ENCODE measurements at regions not wholly inside any gene's neighbourhood (a gene's known extent, or its start where the extent isn't known, plus 50 kb on each side); places are given as distances from the start of the nearest gene placed in this dataset.

DNA sequence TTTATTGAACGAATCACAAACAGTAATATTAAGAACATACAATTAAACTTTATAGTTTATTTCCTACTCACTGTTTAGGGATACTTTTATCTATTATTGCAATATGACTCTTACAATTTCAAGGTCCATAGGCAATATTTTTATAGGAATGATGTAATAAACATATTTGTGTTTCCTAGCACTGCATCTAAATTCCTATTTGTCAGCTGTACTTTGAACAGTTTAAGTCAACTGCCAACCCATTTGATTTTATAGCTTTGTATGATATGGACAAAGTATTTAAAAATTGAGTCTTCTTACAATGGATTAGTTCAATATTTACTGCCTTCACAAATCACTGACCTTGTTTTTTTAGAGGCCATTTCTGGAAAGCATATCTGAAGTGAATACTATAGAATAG lies 199.3 kb downstream of the PCDH7 start:
- H4K20me1 ChIP-seq (ENCODE audit: insufficient read depth, low read length) = no peaks in the 10 kb centered on the region
- H3K4me1 ChIP-seq (ENCODE audit: insufficient read depth, low read length, severe bottlenecking) = no peaks in the 10 kb centered on the region
- TF ChIP-seq EZH2 (IDR thresholded peaks at IDR 0.05; ENCODE audit: borderline replicate concordance, low read length) (no peak), CTCF (IDR thresholded peaks at IDR 0.05; ENCODE audit: low read length) (no peak)
- H3K9me2 ChIP-seq (ENCODE audit: low read depth, low read length) = no peaks in the 10 kb centered on the region
- H3K9me3 ChIP-seq (ENCODE audit: low read length) = no peaks in the 10 kb centered on the region
- no peaks in the 10 kb centered on the region for H3K79me2 ChIP-seq (ENCODE audit: insufficient read depth, low read length)
- no peak overlapping the region for H2AFZ ChIP-seq (ENCODE audit: low read length)
- no peak overlapping the region for H3K4me3 ChIP-seq (ENCODE audit: low read depth, low read length, poor library complexity, severe bottlenecking)
- H3K4me2 ChIP-seq (ENCODE audit: low read length) = no peak overlapping the region
- no peaks in the 10 kb centered on the region for H3F3A ChIP-seq (ENCODE audit: insufficient read depth, low read length)
- no peak overlapping the region for H3K9ac ChIP-seq (ENCODE audit: low read length)
- no peaks in the 10 kb centered on the region for H3K36me3 ChIP-seq (ENCODE audit: insufficient read depth, low read length)
- H3K27me3 ChIP-seq (ENCODE audit: insufficient read depth, low read length) = no peaks in the 10 kb centered on the region
- no peak overlapping the region for H3K27ac ChIP-seq (ENCODE audit: low read depth, low read length, poor library complexity, severe bottlenecking)

DNA sequence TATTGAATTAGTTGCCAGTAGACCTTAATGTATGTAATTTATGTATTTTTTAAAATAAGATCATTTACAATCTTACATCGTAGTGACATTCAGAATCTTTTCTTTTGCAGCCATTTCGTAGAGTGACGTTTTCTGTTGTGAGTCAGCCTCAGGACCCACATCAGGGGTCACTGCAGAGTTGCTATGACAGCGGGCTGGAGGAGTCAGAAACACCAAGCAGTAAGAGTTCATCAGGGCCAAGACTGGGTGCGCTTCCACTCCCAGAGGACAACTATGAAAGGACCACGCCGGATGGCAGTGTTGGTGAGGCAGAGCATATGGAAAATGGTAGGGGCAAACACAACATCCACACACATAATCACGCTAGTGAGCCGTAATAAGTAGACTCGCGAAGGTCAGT lies 199.9 kb downstream of the PCDH7 start:
- H3K27ac ChIP-seq (ENCODE audit: low read depth, low read length, poor library complexity, severe bottlenecking) = no peak overlapping the region
- no peak overlapping the region for H3K9ac ChIP-seq (ENCODE audit: low read length)
- H3K9me3 ChIP-seq (ENCODE audit: low read length) = no peaks in the 10 kb centered on the region
- no peaks in the 10 kb centered on the region for H3K27me3 ChIP-seq (ENCODE audit: insufficient read depth, low read length)
- no peaks in the 10 kb centered on the region for H3F3A ChIP-seq (ENCODE audit: insufficient read depth, low read length)
- H4K20me1 ChIP-seq (ENCODE audit: insufficient read depth, low read length) = no peaks in the 10 kb centered on the region
- no peaks in the 10 kb centered on the region for H3K79me2 ChIP-seq (ENCODE audit: insufficient read depth, low read length)
- no peak overlapping the region for H3K4me3 ChIP-seq (ENCODE audit: low read depth, low read length, poor library complexity, severe bottlenecking)
- H2AFZ ChIP-seq (ENCODE audit: low read length) = no peak overlapping the region
- H3K9me2 ChIP-seq (ENCODE audit: low read depth, low read length) = no peaks in the 10 kb centered on the region
- TF ChIP-seq EZH2 (IDR thresholded peaks at IDR 0.05; ENCODE audit: borderline replicate concordance, low read length) (no peak), CTCF (IDR thresholded peaks at IDR 0.05; ENCODE audit: low read length) (no peak)
- no peak overlapping the region for H3K4me2 ChIP-seq (ENCODE audit: low read length)
- H3K4me1 ChIP-seq (ENCODE audit: insufficient read depth, low read length, severe bottlenecking) = no peaks in the 10 kb centered on the region
- H3K36me3 ChIP-seq (ENCODE audit: insufficient read depth, low read length) = no peaks in the 10 kb centered on the region

- Histone ChIP-seq H3K9me2 (ENCODE audit: low read depth, low read length) (no peaks in the 10 kb centered on the region), H3K4me3 (ENCODE audit: low read depth, low read length, poor library complexity, severe bottlenecking) (no peak overlapping the region), H2AFZ (ENCODE audit: low read length) (no peak overlapping the region), H3K9ac (ENCODE audit: low read length) (no peak overlapping the region), H3K79me2 (ENCODE audit: insufficient read depth, low read length) (no peaks in the 10 kb centered on the region), H3K4me1 (ENCODE audit: insufficient read depth, low read length, severe bottlenecking) (no peaks in the 10 kb centered on the region), H3K9me3 (ENCODE audit: low read length) (no peaks in the 10 kb centered on the region), H3K27me3 (ENCODE audit: insufficient read depth, low read length) (no peaks in the 10 kb centered on the region), H3K4me2 (ENCODE audit: low read length) (no peak overlapping the region), H4K20me1 (ENCODE audit: insufficient read depth, low read length) (no peaks in the 10 kb centered on the region), H3K27ac (ENCODE audit: low read depth, low read length, poor library complexity, severe bottlenecking) (no peak overlapping the region), H3K36me3 (ENCODE audit: insufficient read depth, low read length) (no peaks in the 10 kb centered on the region), H3F3A (ENCODE audit: insufficient read depth, low read length) (no peaks in the 10 kb centered on the region)
- no peak for TF ChIP-seq EZH2 (IDR thresholded peaks at IDR 0.05; ENCODE audit: borderline replicate concordance, low read length)
- TF ChIP-seq CTCF (IDR thresholded peaks at IDR 0.05; ENCODE audit: low read length) = no peak
These were observed 202.5 kb downstream of the PCDH7 start for GRCh38 chr4:30922625-30923024.

Measured in OCI-LY1 (cell line).